HPDE6-E6E7 (cell line): ENCODE measurements at regions not wholly inside any gene's neighbourhood (a gene's known extent, or its start where the extent isn't known, plus 50 kb on each side); places are given as distances from the start of the nearest gene placed in this dataset.

Source experiments
- DNase-seq: peaks from one replicate; pipeline ENCODE4 v3.0.0; 2011; ENCODE audit warnings: missing footprints; ENCODE audit errors: extremely low spot score

DNA sequence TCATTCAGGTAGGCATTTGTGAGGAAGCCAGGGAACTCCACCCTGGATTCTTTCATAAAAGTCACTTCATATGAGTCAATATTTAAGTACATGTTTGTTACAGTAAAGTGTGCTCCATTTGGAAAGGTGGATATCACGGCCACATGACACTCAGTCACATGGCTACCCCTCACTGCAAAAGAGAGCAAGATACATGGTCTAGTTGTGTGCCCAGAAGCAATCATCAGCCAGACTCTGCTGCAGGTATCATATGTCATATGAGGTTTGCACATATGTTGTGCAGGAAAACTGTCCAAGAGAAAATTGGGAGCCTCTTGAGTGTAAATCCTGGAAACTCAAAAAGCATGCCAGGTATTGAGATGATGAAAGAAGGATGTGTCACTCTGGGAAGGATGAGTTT, 55.0 kb upstream of the NMNAT3 start:
- DNase-seq = no peak

DNA sequence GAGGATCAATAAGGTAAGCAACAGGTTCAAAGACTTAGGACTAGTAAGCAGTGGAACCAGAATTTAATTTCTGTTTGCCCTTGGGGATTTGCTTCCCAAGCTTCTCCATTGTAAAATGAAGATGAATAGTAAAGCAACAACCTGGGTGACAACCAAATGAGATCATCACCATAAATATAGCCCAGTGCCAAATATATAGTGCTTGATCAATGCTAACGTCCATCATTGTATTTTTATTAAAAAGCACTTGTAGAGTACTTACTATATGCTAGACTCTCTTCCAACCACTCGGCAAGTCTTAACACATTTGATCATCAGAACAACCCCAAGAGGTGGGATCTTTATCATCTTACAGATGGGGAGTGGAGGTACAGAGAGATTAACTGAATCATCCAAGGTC, 51.5 kb upstream of the NMNAT3 start:
- no peak for DNase-seq

DNA sequence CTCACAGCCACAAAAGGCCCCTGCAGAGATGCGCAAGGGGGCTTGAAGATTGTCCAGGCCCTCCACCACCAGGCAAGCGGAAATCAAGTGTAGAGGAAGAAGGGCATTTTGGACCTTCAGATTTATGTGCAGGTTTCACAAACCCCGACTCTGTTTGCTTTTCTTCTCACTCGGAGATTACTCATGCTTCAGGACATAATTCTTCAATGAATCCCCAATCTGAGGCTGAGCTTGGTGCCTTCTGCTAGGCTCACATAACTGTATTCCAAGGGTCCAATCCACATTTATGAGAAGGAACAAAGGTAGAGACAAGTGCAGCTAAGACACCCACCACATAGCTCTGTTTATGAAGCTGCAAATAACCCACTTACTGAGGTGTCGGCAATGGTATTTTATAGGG, 50.6 kb upstream of the NMNAT3 start:
- no peak for DNase-seq
